Panc1 (cell line): ENCODE measurements at regions not wholly inside any gene's neighbourhood (a gene's known extent, or its start where the extent isn't known, plus 50 kb on each side); places are given as distances from the start of the nearest gene placed in this dataset.

ENCODE experiments used
- POLR2AphosphoS5 ChIP-seq: IDR thresholded peaks from 2 replicates; pipeline ENCODE4 v1.6.1; 2012; ENCODE audit warnings: mild to moderate bottlenecking, low read depth, low read length, moderate library complexity
- SIN3A ChIP-seq: IDR thresholded peaks from 2 replicates; pipeline ENCODE4 v1.6.1; 2012; ENCODE audit warnings: low read depth, mild to moderate bottlenecking, low read length, moderate library complexity, borderline replicate concordance; ENCODE audit not compliant: insufficient read depth
- TF ChIP-seq, protein P1 (sequence below): fragments of 450-650 bp; IDR thresholded peaks from 2 replicates; pipeline ENCODE4 v1.5.1; 2017; ENCODE audit warnings: mild to moderate bottlenecking
- TF ChIP-seq, protein P2 (sequence below), 2 experiments: IDR thresholded peaks; 2 replicates each; pipeline ENCODE4 v1.6.1; 2011 to 2012; ENCODE audit warnings: low read depth in 2 of 2, control low read depth in 1 of 2, low read length in 1 of 2, mild to moderate bottlenecking in 1 of 2, moderate library complexity in 1 of 2; ENCODE audit not compliant: insufficient read depth in 1 of 2

DNA sequence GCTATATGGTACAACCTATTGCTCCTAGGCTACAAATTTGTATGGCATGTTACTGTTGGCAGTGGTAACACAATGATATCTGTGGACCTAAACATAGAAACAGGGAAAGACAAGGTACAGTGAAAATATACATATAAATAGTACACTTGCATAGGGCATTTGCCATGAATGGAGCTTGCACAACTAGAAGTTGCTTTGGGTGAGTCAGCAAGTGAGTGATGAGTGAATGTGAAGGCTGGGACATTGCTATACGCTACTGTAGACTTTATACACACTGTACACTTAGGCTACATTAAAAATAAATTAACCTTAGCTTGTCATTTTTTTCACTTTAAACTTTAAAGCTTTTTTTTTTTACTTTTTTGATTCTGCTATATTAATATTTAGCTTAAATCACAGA is 500.0 kb upstream of the SETBP1 start:
- TF ChIP-seq POLR2AphosphoS5 (no peak), SIN3A (no peak)
- TF ChIP-seq, protein P1, sequence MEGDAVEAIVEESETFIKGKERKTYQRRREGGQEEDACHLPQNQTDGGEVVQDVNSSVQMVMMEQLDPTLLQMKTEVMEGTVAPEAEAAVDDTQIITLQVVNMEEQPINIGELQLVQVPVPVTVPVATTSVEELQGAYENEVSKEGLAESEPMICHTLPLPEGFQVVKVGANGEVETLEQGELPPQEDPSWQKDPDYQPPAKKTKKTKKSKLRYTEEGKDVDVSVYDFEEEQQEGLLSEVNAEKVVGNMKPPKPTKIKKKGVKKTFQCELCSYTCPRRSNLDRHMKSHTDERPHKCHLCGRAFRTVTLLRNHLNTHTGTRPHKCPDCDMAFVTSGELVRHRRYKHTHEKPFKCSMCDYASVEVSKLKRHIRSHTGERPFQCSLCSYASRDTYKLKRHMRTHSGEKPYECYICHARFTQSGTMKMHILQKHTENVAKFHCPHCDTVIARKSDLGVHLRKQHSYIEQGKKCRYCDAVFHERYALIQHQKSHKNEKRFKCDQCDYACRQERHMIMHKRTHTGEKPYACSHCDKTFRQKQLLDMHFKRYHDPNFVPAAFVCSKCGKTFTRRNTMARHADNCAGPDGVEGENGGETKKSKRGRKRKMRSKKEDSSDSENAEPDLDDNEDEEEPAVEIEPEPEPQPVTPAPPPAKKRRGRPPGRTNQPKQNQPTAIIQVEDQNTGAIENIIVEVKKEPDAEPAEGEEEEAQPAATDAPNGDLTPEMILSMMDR = no peak
- TF ChIP-seq, protein P2, sequence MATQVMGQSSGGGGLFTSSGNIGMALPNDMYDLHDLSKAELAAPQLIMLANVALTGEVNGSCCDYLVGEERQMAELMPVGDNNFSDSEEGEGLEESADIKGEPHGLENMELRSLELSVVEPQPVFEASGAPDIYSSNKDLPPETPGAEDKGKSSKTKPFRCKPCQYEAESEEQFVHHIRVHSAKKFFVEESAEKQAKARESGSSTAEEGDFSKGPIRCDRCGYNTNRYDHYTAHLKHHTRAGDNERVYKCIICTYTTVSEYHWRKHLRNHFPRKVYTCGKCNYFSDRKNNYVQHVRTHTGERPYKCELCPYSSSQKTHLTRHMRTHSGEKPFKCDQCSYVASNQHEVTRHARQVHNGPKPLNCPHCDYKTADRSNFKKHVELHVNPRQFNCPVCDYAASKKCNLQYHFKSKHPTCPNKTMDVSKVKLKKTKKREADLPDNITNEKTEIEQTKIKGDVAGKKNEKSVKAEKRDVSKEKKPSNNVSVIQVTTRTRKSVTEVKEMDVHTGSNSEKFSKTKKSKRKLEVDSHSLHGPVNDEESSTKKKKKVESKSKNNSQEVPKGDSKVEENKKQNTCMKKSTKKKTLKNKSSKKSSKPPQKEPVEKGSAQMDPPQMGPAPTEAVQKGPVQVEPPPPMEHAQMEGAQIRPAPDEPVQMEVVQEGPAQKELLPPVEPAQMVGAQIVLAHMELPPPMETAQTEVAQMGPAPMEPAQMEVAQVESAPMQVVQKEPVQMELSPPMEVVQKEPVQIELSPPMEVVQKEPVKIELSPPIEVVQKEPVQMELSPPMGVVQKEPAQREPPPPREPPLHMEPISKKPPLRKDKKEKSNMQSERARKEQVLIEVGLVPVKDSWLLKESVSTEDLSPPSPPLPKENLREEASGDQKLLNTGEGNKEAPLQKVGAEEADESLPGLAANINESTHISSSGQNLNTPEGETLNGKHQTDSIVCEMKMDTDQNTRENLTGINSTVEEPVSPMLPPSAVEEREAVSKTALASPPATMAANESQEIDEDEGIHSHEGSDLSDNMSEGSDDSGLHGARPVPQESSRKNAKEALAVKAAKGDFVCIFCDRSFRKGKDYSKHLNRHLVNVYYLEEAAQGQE (IDR thresholded peaks at IDR 0.05; ENCODE audit: insufficient read depth in 1 of 2, low read depth in 2 of 2, low read length in 1 of 2) = no peak
